HCT116 (cell line): ENCODE measurements at regions not wholly inside any gene's neighbourhood (a gene's known extent, or its start where the extent isn't known, plus 50 kb on each side); places are given as distances from the start of the nearest gene placed in this dataset.

Experiments used
- ATAC-seq: fragments of 200-7000 bp; cut with Tn5 transposase; 2 replicates; pipeline ENCODE4 v1.9.1; 2020; ENCODE audit warnings: mild to moderate bottlenecking, moderate library complexity
- BruUV-seq: library from RNA; stranded (reverse); fragments of 400-500 nt; replicated peaks from 2 replicates; lab custom pipeline; 2021; lab: Mats Ljungman, UMichigan
- CTCF ChIA-PET: fragments of 300-600 bp; sonication (Branson Sonifier 250); formaldehyde crosslinking; loops from one replicate; lab custom pipeline; 2021; ENCODE audit warnings: antibody characterized with exemption; lab: Charles Lee
- POLR2A ChIA-PET: fragments of 300-600, 350-600 bp; sonication (Branson Sonifier 250); formaldehyde crosslinking; loops from one replicate; lab custom pipeline; 2021; ENCODE audit warnings: antibody characterized with exemption; lab: Charles Lee
- RAD21 ChIA-PET, 2 experiments: fragments of 300-600 bp; sonication (Branson Sonifier 250); formaldehyde crosslinking; loops; one replicate each; lab custom pipeline; 2023; ENCODE audit warnings: low total read pairs in 2 of 2; ENCODE audit not compliant: uncharacterized antibody in 2 of 2, unreplicated experiment in 2 of 2, low non-redundant PET in 1 of 2; lab: Charles Lee
- DNase-seq: peaks from one replicate; pipeline ENCODE4 v3.0.0-alpha.2; 2010; ENCODE audit warnings: low read depth, low spot score
- H2AFZ ChIP-seq: fragments of 200-600 bp; shearing (Covaris generic), sonication (generic); 2 replicates; pipeline ENCODE4 v1.6.1; 2017; ENCODE audit warnings: low read depth, mixed run types, mixed read lengths, antibody characterized with exemption, low read length; ENCODE audit not compliant: poor library complexity, severe bottlenecking
- H3K27ac ChIP-seq: 2 replicates; pipeline ENCODE4 v1.5.1; 2012; ENCODE audit warnings: low read depth, low read length
- H3K27me3 ChIP-seq: fragments of 200-600 bp; sonication (generic); 2 replicates; pipeline ENCODE4 v1.6.1; 2016; ENCODE audit warnings: mixed run types, low read length, mixed read lengths; ENCODE audit not compliant: insufficient read depth
- H3K36me3 ChIP-seq, 2 experiments: fragments of 200-500 bp in 1 of 2; fragments of 200-600 bp in 1 of 2; sonication (Bioruptor generic) in 1 of 2; sonication (generic) in 1 of 2; 2 replicates each; pipeline versions ENCODE4 v1.5.1 to v1.6.1; 2014 to 2016; ENCODE audit warnings: low read length in 2 of 2, inconsistent platforms in 1 of 2, mixed read lengths in 1 of 2, mixed run types in 1 of 2; ENCODE audit not compliant: insufficient read depth in 2 of 2, control insufficient read depth in 1 of 2
- H3K4me1 ChIP-seq, 2 experiments: fragments of 200-600 bp in 1 of 2; sonication (generic) in 1 of 2; 2 replicates each; pipeline versions ENCODE4 v1.5.1 to v1.6.1; 2012 to 2017; ENCODE audit warnings: low read length in 2 of 2, inconsistent platforms in 1 of 2, mild to moderate bottlenecking in 1 of 2, mixed read lengths in 1 of 2, mixed run types in 1 of 2, moderate library complexity in 1 of 2; ENCODE audit not compliant: insufficient read depth in 2 of 2, control insufficient read depth in 1 of 2
- H3K4me2 ChIP-seq: fragments of 200-600 bp; sonication (generic); 2 replicates; pipeline ENCODE4 v1.6.1; 2017; ENCODE audit warnings: mixed run types, low read length, mixed read lengths
- H3K4me3 ChIP-seq, 2 experiments: fragments of 200-600 bp in 1 of 2; sonication (generic) in 1 of 2; replicated peaks in 1 of 2; 2 replicates each; pipeline ENCODE4 v1.5.1; 2011 to 2016; ENCODE audit warnings: low read length in 2 of 2, control low read depth in 1 of 2, low read depth in 1 of 2, mild to moderate bottlenecking in 1 of 2, mixed read lengths in 1 of 2, mixed run types in 1 of 2
- H3K79me2 ChIP-seq: fragments of 200-600 bp; sonication (generic); 2 replicates; pipeline ENCODE4 v1.6.1; 2017; ENCODE audit warnings: mild to moderate bottlenecking, mixed run types, low read length, moderate library complexity, mixed read lengths; ENCODE audit not compliant: insufficient read depth
- H3K9ac ChIP-seq: fragments of 200-600 bp; sonication (generic); 2 replicates; pipeline ENCODE4 v1.6.1; 2016; ENCODE audit warnings: low read length, mixed read lengths
- H3K9me2 ChIP-seq: fragments of 200-600 bp; sonication (generic), shearing (Covaris generic); 2 replicates; pipeline ENCODE4 v1.6.1; 2017; ENCODE audit warnings: mixed run types, mild to moderate bottlenecking, moderate library complexity; ENCODE audit not compliant: insufficient read depth
- H3K9me3 ChIP-seq, 2 experiments: fragments of 200-500 bp in 1 of 2; fragments of 200-600 bp in 1 of 2; sonication (Bioruptor generic) in 1 of 2; sonication (generic) in 1 of 2; 2 replicates each; pipeline ENCODE4 v1.6.1; 2014 to 2017; ENCODE audit warnings: low read length in 2 of 2, mixed read lengths in 2 of 2, inconsistent platforms in 1 of 2, low read depth in 1 of 2, mild to moderate bottlenecking in 1 of 2, mixed run types in 1 of 2, moderate library complexity in 1 of 2; ENCODE audit not compliant: control insufficient read depth in 1 of 2, insufficient read depth in 1 of 2
- H4K20me1 ChIP-seq: fragments of 200-600 bp; sonication (generic), shearing (Covaris generic); 2 replicates; pipeline ENCODE4 v1.6.1; 2017; ENCODE audit warnings: mixed run types, mild to moderate bottlenecking, moderate library complexity; ENCODE audit not compliant: insufficient read depth
- EGR1 ChIP-seq: IDR thresholded peaks from 2 replicates; pipeline ENCODE4 v1.6.1; 2012; ENCODE audit warnings: low read depth
- ELF1 ChIP-seq: IDR thresholded peaks from 2 replicates; pipeline ENCODE4 v1.6.1; 2012; ENCODE audit warnings: low read depth, borderline replicate concordance
- RAD21 ChIP-seq: IDR thresholded peaks from 2 replicates; pipeline ENCODE4 v1.6.1; 2012; ENCODE audit warnings: low read depth, mild to moderate bottlenecking
- ZFX ChIP-seq: fragments of 450-650 bp; IDR thresholded peaks from 2 replicates; pipeline ENCODE4 v1.6.1; 2017
- intact Hi-C: fragments of 100-400 bp; cut with micrococcal nuclease; formaldehyde crosslinking; loops from 2 replicates; pipeline ENCODE4 v1.10.0; 2022
- TF ChIP-seq, protein P1 (sequence below), 3 experiments: fragments of 200-600 bp in 1 of 3; sonication (generic) in 1 of 3; IDR thresholded peaks in 2 of 3; conservative IDR thresholded peaks in 1 of 3; 2 replicates each; pipeline ENCODE4 v1.5.1; 2012 to 2017; ENCODE audit warnings: low read depth in 2 of 3, low read length in 2 of 3, antibody characterized with exemption in 1 of 3, borderline replicate concordance in 1 of 3, control low read depth in 1 of 3, mild to moderate bottlenecking in 1 of 3, mixed read lengths in 1 of 3, mixed run types in 1 of 3, moderate library complexity in 1 of 3; ENCODE audit not compliant: insufficient read depth in 1 of 3
- TF ChIP-seq, protein P2 (sequence below): IDR thresholded peaks from 2 replicates; pipeline ENCODE4 v1.6.1; 2012

DNA sequence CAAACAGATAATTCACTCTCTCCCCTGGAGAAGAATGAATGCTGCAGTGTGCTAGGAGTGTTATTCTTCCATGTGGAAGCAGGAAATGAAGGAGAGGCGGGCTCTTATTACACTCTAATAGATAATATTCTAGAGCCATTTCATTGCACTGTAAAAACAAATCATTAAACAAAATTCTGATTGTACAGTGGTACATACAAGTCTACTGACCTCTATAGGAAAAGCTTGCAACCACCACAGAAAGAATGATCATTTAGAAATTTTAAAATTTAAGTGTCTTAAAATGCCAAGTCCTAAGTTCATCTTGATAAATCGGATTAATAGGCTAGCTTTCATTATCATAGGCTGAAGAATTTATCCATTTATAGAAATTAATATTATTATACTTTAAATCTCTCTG is 960.3 kb upstream of the LRRN3 start:
- Histone ChIP-seq H2AFZ (no peak overlapping the region), H3K27me3 (no peaks in the 10 kb centered on the region), H3K9me2 (no peaks in the 10 kb centered on the region), H3K79me2 (no peaks in the 10 kb centered on the region), H3K9me3 (no peaks in the 10 kb centered on the region), H3K36me3 (no peaks in the 10 kb centered on the region), H3K4me2 (no peak overlapping the region)
- CTCF ChIA-PET = interaction anchor here (0.9 kb wide), 1 partner anchor 11 kb away, joined by 6 read pairs; no protein-coding TSS in a partner anchor
- RAD21 ChIA-PET = no interaction called here
- no peak for ATAC-seq
- TF ChIP-seq EGR1 (no peak), RAD21 (peak; percentile 34)
- TF ChIP-seq, protein P1, sequence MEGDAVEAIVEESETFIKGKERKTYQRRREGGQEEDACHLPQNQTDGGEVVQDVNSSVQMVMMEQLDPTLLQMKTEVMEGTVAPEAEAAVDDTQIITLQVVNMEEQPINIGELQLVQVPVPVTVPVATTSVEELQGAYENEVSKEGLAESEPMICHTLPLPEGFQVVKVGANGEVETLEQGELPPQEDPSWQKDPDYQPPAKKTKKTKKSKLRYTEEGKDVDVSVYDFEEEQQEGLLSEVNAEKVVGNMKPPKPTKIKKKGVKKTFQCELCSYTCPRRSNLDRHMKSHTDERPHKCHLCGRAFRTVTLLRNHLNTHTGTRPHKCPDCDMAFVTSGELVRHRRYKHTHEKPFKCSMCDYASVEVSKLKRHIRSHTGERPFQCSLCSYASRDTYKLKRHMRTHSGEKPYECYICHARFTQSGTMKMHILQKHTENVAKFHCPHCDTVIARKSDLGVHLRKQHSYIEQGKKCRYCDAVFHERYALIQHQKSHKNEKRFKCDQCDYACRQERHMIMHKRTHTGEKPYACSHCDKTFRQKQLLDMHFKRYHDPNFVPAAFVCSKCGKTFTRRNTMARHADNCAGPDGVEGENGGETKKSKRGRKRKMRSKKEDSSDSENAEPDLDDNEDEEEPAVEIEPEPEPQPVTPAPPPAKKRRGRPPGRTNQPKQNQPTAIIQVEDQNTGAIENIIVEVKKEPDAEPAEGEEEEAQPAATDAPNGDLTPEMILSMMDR (IDR thresholded peaks at IDR 0.05 in 2 of 3, conservative IDR thresholded peaks at IDR 0.05 in 1 of 3; ENCODE audit: borderline replicate concordance in 1 of 3, insufficient read depth in 1 of 3, low read depth in 2 of 3, low read length in 2 of 3) = peak; percentile 13 to 27 (median 19); a peak in 2 of 6 replicates
- TF ChIP-seq, all 23 proteins: peak for 2
- Histone ChIP-seq H3K27ac (no peak overlapping the region), H3K4me1 (no peaks in the 10 kb centered on the region), H3K9ac (no peak overlapping the region), H4K20me1 (no peaks in the 10 kb centered on the region), H3K4me3 (no peak overlapping the region)
- DNase-seq = no peak
- no TSS peak for BruUV-seq
- POLR2A ChIA-PET = no interaction called here
- intact Hi-C loops = no loop called here

DNA sequence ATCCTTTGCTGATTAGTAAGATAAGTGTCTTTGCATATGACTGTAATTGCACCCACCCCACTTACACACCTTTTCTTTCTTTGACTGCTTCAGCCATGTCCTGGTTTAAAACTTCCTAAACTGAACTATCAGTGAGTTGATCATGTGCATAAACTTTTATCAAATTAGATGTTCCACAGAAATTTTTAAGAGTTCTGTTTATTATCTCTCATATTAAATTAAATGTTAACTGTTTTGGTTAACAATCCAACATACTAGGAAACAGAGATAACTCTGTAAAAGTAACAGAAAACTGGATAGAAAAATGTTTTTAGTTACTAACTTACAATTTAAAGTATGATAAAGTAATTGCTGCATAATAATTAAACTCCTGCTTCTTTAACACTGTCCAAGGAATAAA is 959.6 kb upstream of the LRRN3 start:
- Histone ChIP-seq H3K4me2 (no peak overlapping the region), H3K27ac (no peak overlapping the region), H4K20me1 (no peaks in the 10 kb centered on the region), H3K4me3 (no peak overlapping the region), H3K79me2 (no peaks in the 10 kb centered on the region), H3K9me2 (no peaks in the 10 kb centered on the region), H3K27me3 (no peaks in the 10 kb centered on the region), H2AFZ (no peak overlapping the region), H3K4me1 (no peaks in the 10 kb centered on the region), H3K36me3 (no peaks in the 10 kb centered on the region), H3K9ac (no peak overlapping the region), H3K9me3 (no peaks in the 10 kb centered on the region)
- TF ChIP-seq, protein P1 (IDR thresholded peaks at IDR 0.05 in 2 of 3, conservative IDR thresholded peaks at IDR 0.05 in 1 of 3; ENCODE audit: borderline replicate concordance in 1 of 3, insufficient read depth in 1 of 3, low read depth in 2 of 3, low read length in 2 of 3) = no peak
- TF ChIP-seq, protein P2, sequence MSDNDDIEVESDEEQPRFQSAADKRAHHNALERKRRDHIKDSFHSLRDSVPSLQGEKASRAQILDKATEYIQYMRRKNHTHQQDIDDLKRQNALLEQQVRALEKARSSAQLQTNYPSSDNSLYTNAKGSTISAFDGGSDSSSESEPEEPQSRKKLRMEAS = no peak
- TF ChIP-seq ZFX (no peak), EGR1 (no peak), ELF1 (no peak)
- ATAC-seq (no peak), DNase-seq (no peak)
- BruUV-seq = no TSS peak
- RAD21 ChIA-PET = no interaction called here
- CTCF ChIA-PET = interaction anchor here (0.9 kb wide), 1 partner anchor 12 kb away, joined by 6 read pairs; no protein-coding TSS in a partner anchor
- intact Hi-C loops = no loop called here
- POLR2A ChIA-PET = no interaction called here
